GM11168 (cell line): ENCODE measurements at regions not wholly inside any gene's neighbourhood (a gene's known extent, or its start where the extent isn't known, plus 50 kb on each side); places are given as distances from the start of the nearest gene placed in this dataset.
"Not testable (repeated sequence)": the region's sequence is repeated elsewhere in the genome, so short reads cannot be mapped to it uniquely, and the experiment has no call there.

Experiments
- in situ Hi-C: fragments of 300-500 bp; cut with MboI; formaldehyde crosslinking; loops from one replicate; pipeline ENCODE4 v1.12.0; 2022; ENCODE audit warnings: low sequenced_read_pairs; ENCODE audit not compliant: unreplicated experiment

DNA sequence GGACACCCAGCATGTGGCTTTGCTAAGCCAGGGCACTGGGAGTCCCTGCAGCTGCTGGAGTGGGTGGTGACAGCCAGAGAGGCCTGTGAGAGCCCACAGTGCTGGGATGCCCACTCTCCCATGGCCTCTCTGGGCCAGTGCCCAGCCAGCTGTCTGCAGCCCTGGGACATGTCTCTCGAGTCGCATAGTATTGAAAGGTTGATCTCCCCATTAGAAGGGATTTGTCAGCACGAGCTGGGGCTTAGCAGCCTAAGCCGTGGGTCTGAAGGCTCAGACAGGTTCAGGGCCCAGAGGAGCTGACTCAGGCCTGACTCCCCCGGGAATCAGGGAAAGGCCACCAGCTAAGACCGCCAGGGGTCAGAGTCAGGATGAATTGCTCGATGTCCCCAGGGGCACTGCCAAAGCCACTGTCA, 53.5 kb downstream of the FOXD2 start:
- in situ Hi-C loops, result no loop called here

DNA sequence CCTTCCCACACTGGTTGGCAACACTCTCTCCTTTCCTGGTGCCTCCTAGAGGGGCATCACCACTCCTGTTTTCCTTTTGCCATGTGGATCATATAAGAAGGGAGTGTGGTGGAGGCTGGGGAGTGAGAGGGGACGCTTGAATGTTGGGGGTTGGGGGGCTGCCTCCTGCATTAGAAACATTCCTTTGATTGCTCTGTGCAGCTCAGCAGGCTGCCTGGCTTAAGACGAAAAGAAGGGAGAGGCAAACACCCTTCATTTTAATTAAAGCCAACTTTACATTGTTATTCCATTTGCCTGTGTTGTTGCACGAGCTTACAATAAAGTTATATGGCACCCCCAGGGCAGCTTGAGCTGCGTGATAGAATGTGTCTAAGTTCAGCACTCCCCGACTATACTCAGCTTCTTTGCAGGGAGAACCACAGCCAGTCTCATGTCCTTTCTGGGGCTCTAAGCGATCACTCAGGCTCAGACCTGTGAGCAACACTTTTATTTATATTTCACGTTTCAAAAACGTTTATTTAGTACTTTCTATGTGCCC, 57.4 kb downstream of the FOXD2 start:
- in situ Hi-C loops, result no loop called here

DNA sequence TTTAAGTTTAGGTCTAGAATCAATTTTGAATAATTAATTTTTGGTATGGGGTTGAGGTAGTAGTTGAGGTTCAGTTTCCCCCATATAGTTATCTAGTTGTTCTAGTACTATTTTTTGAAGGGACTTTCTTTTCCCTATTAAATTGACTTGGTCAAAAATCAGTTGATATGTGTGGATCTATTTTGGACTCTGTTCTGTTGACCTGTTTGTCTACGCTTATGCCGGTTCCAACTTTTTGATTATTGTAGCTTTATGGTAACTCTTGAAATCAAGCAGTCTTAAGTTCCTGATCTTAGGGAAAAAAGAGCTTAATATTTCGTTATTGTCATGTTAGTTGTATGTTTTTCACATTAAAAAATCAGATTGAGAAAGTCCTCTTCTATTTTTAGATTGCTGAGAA, 60.7 kb downstream of the FOXD2 start:
- in situ Hi-C loops, result no loop called here

DNA sequence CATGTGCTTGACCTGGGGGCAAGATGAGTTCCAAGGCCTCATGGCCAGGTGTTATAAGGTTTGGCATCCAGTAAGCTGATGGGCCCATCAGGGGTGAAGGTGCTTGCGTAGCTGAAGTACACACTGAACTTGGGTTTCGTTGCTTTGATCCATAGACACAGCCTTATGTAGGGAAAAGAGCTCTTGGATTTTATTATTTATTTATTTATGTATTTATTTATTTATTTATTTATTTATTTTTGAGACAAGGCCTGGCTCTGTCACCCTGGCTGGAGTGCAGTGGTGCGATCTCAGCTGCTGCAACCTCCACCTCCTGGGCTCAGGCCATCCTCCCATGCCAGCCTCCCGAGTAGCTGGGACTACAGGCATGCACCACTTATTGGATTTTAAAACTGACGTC, 63.2 kb downstream of the FOXD2 start:
- in situ Hi-C loops, result no loop called here

DNA sequence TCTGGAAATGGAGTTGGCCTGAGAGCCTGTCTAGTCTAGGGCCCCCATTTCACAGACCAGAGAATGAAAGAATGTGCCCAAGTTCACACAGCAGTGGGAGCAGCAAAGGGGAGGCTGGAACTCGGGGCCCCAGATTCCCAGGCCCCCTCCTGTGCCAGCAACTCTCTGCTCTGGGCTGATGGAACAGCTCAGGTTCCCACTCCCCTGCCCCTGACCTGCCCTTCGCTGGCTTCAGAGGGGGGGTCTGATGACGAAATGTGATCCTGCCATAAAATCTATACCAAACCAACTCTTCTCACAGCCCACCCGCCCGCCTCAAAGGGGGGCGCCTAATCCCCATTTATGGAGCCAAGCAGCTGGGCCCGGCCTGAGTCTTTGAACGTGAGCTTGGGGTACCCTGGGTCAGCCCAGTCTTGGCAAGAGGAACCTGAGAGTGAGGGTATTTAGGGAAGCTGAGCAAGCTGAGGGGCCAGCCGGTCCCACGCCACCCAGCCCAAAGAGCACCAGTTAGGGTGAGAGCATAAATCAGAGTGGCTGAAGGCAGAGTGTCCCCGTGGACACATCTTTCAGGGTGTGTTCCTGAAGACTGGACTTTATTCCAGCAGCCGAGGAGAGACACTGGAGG, 65.0 kb downstream of the FOXD2 start:
- in situ Hi-C loops, result no loop called here

DNA sequence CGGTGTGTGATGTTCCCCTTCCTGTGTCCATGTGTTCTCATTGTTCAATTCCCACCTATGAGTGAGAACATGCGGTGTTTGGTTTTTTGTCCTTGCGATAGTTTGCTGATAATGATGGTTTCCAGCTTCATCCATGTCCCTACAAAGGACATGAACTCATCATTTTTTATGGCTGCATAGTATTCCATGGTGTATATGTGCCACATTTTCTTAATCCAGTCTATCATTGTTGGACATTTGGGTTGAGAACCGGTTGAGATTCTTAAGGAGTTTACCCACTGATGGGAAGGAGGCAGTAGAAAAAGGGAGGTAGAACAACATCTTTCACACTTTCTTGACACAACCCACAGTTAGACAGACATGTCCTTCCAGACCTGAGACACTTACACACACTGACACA, 67.0 kb downstream of the FOXD2 start:
- in situ Hi-C loops, result not testable (repeated sequence)

DNA sequence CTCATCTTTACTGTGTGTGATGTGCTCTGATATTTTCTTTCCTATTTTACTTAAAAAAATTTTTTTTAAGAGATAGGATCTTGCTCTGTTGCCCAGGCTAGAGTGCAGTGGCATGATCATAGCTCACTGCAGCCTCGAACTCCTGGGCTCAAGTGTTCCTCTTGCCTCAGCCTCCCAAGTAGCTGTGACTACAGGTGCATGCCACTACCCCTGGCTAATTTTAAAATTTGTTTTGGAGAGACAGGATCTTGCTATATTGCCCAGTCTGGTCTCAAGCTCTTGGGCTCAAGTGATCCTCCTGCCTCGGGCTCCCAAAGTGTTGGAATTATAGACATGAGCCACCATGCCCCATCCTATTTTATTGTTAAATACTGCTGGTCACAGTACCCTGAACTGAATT, 67.4 kb downstream of the FOXD2 start:
- in situ Hi-C loops, result no loop called here

DNA sequence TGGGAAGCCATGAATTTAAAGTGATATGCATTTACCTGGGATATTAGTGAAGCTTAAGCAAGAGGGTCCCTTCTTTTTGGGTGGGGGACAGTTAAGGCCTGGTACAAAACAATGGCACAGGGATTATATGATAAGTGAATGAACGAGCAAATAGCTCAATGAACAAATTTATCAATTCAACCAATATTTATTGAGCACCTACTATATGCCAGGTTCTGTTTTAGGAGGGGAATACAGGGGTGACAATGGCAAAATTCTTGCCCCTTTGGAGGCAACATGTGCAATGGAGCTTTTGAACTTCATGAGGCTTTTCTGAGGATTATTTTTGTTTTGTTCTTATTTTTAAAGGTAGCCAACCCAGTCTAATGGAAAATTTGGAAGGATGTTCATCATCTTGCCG, 68.2 kb downstream of the FOXD2 start:
- in situ Hi-C loops, result no loop called here

DNA sequence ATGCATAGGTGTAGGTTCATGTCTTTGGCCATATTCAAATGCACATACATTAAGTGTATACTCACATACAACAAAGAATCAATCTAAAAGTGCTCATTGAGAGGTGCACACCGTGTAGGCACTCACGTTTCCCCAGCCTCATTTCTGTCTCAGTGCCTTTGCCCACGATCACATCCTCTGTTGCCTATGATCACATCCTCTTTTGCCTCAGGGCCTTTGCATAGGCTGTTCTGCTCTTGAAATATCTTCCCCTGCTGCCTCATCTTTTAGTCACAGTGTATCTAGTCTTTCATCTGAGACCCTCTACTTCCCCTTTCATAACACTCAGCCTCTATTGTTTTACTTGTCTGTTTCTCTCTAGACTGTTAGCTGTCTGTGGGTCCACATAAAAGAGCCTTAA, 69.3 kb downstream of the FOXD2 start:
- in situ Hi-C loops, result no loop called here

DNA sequence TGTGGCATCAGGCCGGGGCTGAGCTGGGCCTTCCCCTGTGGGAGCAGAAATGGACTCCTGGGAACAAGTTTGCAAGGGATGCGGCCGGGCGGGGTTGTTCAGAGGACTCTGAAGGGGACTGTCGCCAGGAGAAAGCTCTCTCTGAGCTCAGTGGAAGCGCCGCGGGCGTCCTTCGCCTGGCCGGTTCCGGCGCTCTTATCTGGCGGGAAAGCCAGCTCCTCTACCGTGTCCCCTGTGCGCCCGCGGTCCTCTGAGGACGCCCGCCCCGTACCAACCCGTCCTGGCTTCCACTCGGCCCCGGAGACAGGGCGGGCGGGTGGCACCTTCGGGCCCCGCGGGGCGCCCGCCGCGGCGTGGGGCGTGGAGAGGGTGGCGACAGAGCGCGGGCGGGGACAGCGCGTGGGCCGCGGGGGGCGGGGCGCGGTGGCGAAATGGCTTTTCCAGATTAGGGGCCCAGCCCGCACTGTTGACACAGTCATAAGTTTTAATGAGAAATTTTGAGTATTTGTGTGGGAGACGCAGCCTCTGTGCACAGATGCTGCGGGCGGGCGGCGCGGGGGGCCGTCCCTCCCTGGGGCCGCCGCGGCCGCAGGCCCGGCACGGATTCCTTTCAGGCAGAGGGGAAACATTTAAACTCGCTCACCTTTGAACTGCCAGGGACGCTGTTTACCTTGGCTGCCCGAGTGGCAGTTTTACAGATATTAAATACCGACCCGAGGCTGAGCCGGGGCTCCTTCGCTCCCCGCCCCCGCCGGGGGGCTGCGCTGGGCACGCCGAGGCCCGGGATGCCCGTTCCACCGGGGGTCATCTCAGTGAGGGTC, 70.2 kb downstream of the FOXD2 start:
- in situ Hi-C loops, result no loop called here

DNA sequence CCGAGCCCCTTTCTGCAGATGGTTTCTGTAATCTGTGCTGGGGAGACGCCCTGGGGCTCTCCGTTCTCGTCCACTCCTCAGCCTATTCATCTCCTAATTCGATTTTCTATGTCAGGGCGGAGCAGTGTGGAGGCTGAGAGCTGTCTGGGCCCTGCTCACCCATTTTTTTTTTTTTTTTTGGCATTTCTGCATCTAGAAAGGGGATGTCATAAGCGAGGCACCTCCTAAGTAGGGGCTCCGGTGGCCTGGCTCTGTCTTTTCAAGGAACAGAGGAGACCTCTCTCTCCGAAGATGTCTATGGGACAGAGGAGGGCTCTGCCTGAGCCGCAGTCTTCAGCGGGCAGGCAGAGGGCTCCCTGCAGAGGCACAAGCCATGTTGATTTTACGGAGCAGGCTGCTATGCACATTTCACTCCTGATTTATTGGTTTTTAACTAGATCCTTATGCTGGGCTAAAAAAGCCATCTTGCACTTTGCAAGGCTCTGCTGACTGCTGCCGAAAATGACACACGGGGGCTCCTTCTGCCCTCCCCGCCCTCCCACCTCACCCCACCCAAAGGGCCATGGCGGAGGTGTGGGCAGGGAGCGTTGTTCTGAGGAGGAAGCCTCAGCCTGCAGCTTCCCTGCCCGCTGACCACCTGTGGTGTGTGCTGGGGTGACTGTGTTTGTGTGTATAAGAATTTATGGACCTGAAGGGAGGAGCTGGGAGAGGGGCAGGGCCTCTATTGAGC, 71.0 kb downstream of the FOXD2 start:
- in situ Hi-C loops, result no loop called here

DNA sequence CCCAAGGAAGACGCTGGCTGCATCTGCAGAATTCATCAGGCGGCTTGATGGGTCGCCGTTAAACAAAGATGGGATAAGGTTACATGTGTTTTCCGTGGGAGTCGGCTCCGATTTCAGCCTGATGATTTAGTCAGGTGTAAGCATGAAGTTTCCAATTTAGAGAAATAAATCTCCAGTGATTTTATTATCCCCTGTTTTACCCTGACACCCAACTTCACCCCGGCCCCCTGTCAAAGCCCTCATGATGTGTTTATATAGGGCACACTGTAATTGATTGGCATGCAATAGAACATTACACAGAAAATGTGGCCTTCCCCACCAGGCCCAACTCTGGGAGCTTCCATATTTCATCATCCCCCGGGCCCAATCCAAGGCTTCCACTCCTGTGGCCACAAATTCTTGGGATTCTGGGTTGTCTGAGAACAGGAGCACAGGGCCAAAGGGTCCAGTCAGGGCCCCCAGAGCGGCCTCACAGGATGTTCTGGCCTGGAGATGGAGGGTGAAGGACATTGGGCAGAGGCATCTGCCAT, 72.5 kb downstream of the FOXD2 start:
- in situ Hi-C loops, result no loop called here

DNA sequence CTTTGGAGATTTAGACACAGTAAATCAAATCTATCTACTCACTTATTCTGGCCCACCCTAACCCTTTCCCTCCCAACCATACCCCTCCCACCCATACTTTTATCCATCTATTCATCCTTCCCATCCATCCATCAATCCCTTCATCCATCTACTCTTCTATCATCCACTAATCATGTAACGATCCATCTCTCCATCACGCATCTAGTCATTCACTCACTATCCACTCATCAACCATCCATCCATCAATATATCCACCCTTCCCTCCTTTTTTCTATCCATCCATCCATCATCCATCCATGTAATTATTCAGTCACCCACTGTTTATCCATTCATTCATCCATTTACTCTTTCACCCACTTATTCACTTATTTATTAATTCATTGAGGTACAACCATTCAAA, 74.0 kb downstream of the FOXD2 start:
- in situ Hi-C loops, result no loop called here

DNA sequence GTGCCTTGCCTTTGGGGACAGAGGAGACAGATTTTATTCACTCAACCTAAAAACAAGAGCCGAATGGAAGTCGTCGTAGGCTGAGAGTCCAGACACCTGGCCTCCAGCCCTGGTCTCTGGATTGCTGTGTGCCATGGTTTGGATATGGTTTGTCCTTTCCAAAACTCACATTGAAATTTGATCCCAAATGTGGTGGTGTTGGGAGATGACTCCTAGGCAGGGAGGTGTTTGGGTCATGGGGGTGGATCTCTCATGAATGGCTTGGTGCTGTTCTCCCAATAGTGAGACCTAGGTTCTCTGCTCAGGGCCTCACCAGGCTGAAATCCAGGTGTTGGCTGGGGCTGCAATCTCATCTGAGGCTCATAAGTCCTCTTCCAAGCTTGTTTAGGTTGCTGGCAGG, 75.5 kb downstream of the FOXD2 start:
- in situ Hi-C loops, result no loop called here

DNA sequence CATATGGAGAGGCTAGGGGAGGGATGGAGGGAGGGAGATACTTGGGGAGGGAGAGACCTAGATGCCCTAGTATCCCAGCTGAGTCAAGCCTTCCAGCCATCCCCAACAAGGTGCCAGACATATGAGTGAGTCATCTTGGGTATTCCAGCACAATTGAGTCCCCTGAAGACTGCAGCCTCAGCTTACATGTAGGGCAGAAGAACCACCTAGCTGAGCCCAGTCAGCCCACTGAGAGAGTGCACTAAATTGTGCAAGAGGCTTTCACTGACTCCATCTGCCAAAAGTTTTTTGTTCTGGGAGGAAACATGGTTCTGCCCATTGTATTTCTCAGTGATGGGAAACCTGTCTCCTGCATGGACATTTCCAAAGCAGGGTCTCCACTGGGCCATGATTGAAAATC, 76.4 kb downstream of the FOXD2 start:
- in situ Hi-C loops, result no loop called here

DNA sequence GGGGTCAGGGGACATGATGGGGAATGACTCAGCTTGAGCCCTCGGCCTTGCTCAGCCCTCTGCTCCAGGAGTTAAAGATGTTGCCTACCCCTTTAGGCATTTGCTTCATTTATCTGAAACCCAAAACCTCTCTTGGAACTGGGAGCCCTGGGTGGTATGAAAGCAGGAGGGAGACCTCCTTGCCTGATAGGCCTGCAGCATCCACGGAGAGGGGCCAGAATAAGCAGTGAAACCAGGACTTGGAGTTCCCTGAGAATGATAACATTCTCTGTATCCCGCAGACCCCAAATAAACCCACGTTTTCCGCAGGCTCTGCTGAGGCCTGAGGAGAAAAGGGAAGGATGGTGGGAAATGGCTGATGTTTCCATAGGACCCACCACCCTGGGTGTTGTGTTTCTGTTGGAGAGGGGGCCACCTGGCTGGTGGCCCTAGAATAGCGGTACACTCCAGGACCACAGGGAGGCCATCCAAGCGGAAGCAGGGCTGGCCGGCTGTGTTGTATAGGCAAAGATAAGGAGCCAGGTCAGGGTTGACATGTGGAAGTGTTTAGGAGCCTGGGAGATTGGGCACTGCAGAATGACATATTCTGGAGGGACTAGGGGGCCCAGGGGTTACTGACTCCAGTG, 77.4 kb downstream of the FOXD2 start:
- in situ Hi-C loops, result no loop called here

DNA sequence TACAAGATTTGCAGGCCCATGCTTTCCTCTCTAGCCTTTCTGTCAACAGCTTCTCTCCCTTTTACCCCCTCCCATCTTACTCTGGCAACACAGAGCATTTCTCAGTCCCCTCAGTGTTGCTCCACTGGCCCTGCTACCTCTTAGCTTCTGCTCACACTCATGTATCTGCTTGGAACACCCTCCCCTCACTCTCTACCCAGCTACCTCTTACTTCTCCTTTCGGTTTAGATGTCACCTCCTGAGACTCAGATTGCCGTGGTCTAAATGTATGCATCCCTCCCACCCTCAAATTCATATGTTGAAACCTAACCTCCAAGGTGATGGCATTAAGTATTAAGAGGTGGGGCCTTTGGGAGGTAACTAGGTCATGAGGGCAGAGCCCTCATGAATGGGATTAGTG, 80.1 kb downstream of the FOXD2 start:
- in situ Hi-C loops, result no loop called here

DNA sequence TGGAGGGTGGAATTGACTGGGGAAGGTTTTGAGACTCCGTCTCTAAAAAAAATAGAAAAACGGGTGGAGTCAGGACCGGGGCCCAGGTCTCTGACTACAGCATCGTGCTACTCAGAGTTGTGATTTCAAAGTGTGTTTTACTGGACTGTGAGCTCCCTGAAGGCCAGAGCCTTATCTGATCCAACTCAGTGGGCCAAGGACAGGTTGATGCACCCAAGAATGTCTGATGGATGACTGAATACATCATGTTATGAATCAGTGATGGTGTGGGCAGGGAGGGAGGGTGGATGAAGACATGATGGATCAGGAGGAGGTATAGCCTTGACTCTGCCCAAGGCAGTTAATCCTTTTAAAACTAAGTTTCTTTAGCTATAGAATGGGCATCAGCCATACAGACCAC, 81.6 kb downstream of the FOXD2 start:
- in situ Hi-C loops, result no loop called here

DNA sequence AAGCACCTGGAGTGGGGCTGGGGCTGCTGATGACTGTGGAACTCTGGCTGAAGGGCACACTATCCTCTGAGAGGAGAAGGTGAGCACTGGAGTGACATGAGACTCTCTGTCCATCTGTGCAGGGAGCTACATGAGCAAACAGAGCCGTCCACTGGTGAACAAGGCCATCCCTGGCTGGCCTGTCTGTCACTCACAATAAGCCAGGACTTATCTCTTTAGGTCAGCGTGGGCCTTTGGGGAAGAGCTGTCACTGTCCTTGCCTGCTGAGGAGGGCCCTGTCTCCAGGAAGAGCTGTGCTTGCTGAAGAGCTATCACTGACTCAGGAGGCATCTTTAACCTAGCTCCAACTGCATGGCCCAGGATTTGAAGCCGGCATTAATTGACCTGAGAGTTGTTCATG, 82.1 kb downstream of the FOXD2 start:
- in situ Hi-C loops, result no loop called here

DNA sequence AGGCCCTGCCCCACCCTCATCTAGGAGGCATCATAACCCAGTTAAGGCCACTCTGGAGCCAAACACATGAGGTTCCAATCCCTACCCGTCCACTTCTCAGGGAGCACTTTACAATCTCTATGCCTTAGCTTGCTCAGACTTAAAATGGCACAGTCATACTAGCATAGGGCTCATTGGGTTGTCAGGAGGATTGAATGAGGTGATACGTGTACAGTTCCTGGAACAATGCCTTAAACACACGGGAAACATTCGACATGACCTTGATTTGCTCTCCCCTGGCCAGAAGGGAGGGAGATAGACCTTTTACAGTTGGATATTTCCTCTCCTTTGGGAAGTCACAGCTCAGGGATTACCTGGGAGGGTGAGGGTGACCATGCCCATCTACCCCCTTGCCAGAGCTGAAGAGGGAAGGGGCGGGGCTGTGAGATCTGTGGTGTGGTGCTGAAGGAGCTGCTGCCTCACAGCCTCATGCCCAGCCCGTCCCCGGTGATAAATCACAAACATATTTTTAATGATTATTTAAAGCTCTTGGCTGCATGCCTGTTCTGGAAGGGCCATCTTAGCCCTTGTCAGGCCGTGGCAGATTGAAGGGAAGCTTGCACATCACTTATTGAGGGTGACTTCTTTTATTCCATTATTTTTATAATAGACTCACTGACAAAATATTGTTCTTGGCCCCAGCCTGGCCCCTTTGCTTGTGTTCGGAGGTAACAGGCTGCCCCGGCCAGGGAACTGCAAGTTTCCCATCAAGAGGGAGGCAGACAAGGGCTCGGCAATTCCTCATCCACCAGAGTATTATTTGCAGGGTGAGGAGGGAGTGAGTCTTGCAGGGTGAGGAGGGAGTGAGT, 83.4 kb downstream of the FOXD2 start:
- in situ Hi-C loops, result no loop called here
